HCT116 (cell line): ENCODE measurements at regions not wholly inside any gene's neighbourhood (a gene's known extent, or its start where the extent isn't known, plus 50 kb on each side); places are given as distances from the start of the nearest gene placed in this dataset.

ENCODE experiments used
- ATF3 ChIP-seq: IDR thresholded peaks from 2 replicates; pipeline ENCODE4 v1.6.1; 2012
- CEBPB ChIP-seq: IDR thresholded peaks from 2 replicates; pipeline ENCODE4 v1.6.1; 2012; ENCODE audit warnings: low read depth
- CTCF ChIP-seq, 3 experiments: fragments of 200-600 bp in 1 of 3; sonication (generic) in 1 of 3; IDR thresholded peaks in 2 of 3; conservative IDR thresholded peaks in 1 of 3; 2 replicates each; pipeline ENCODE4 v1.5.1; 2012 to 2017; ENCODE audit warnings: low read depth in 2 of 3, low read length in 2 of 3, antibody characterized with exemption in 1 of 3, borderline replicate concordance in 1 of 3, control low read depth in 1 of 3, mild to moderate bottlenecking in 1 of 3, mixed read lengths in 1 of 3, mixed run types in 1 of 3, moderate library complexity in 1 of 3; ENCODE audit not compliant: insufficient read depth in 1 of 3
- EGR1 ChIP-seq: IDR thresholded peaks from 2 replicates; pipeline ENCODE4 v1.6.1; 2012; ENCODE audit warnings: low read depth
- ELF1 ChIP-seq: IDR thresholded peaks from 2 replicates; pipeline ENCODE4 v1.6.1; 2012; ENCODE audit warnings: low read depth, borderline replicate concordance
- EZH2 ChIP-seq: fragments of 200-600 bp; sonication (generic); IDR thresholded peaks from 2 replicates; pipeline ENCODE4 v1.6.1; 2017; ENCODE audit warnings: antibody characterized with exemption, mixed run types
- JUND ChIP-seq: IDR thresholded peaks from 2 replicates; pipeline ENCODE4 v1.6.1; 2012
- POLR2A ChIP-seq: IDR thresholded peaks from 2 replicates; pipeline ENCODE4 v1.7.0; 2011; ENCODE audit warnings: borderline replicate concordance; ENCODE audit not compliant: insufficient read depth, insufficient read length; ENCODE audit errors: extremely low read depth
- RAD21 ChIP-seq: IDR thresholded peaks from 2 replicates; pipeline ENCODE4 v1.6.1; 2012; ENCODE audit warnings: low read depth, mild to moderate bottlenecking
- REST ChIP-seq: IDR thresholded peaks from 2 replicates; pipeline ENCODE4 v1.6.1; 2012; ENCODE audit warnings: low read depth
- SRF ChIP-seq: IDR thresholded peaks from 2 replicates; pipeline ENCODE4 v1.6.1; 2012; ENCODE audit warnings: low read depth
- ZFX ChIP-seq: fragments of 450-650 bp; IDR thresholded peaks from 2 replicates; pipeline ENCODE4 v1.6.1; 2017
- ZNF274 ChIP-seq: fragments of 200-500 bp; sonication (Bioruptor generic); IDR thresholded peaks from 2 replicates; pipeline ENCODE4 v1.6.1; 2014; ENCODE audit warnings: mild to moderate bottlenecking, low read depth, low read length, inconsistent platforms
- TF ChIP-seq, protein P1 (sequence below): IDR thresholded peaks from 2 replicates; pipeline ENCODE4 v1.6.1; 2011; ENCODE audit warnings: mild to moderate bottlenecking, low read length, moderate library complexity; ENCODE audit not compliant: insufficient replicate concordance; ENCODE audit errors: extremely low read depth

GRCh38 chr14:29150659-29151058 lies 384.1 kb downstream of the FOXG1 start:
- no peak for TF ChIP-seq ELF1
- no peak for TF ChIP-seq CTCF (IDR thresholded peaks at IDR 0.05 in 2 of 3, conservative IDR thresholded peaks at IDR 0.05 in 1 of 3; ENCODE audit: borderline replicate concordance in 1 of 3, insufficient read depth in 1 of 3, low read depth in 2 of 3, low read length in 2 of 3)
- no peak for TF ChIP-seq POLR2A
- TF ChIP-seq SRF: no peak
- no peak for TF ChIP-seq JUND
- TF ChIP-seq EZH2: no peak
- no peak for TF ChIP-seq ATF3
- no peak for TF ChIP-seq REST
- TF ChIP-seq CEBPB: no peak
- no peak for TF ChIP-seq ZNF274
- no peak for TF ChIP-seq RAD21
- TF ChIP-seq, protein P1, sequence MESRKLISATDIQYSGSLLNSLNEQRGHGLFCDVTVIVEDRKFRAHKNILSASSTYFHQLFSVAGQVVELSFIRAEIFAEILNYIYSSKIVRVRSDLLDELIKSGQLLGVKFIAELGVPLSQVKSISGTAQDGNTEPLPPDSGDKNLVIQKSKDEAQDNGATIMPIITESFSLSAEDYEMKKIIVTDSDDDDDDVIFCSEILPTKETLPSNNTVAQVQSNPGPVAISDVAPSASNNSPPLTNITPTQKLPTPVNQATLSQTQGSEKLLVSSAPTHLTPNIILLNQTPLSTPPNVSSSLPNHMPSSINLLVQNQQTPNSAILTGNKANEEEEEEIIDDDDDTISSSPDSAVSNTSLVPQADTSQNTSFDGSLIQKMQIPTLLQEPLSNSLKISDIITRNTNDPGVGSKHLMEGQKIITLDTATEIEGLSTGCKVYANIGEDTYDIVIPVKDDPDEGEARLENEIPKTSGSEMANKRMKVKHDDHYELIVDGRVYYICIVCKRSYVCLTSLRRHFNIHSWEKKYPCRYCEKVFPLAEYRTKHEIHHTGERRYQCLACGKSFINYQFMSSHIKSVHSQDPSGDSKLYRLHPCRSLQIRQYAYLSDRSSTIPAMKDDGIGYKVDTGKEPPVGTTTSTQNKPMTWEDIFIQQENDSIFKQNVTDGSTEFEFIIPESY: no peak
- TF ChIP-seq EGR1: no peak
- no peak for TF ChIP-seq ZFX
